HG02642 (cell line): ENCODE measurements at regions not wholly inside any gene's neighbourhood (a gene's known extent, or its start where the extent isn't known, plus 50 kb on each side); places are given as distances from the start of the nearest gene placed in this dataset.
A peak's percentile ranks its signal among the peaks of the same experiment; 100 is the strongest.
"Not testable (repeated sequence)": the region's sequence is repeated elsewhere in the genome, so short reads cannot be mapped to it uniquely, and the experiment has no call there.

Source experiments
- ATAC-seq: cut with Tn5 transposase; IDR thresholded peaks from one replicate; pipeline ENCODE4 v1.9.1; 2021; ENCODE audit warnings: mild to moderate bottlenecking; ENCODE audit not compliant: unreplicated experiment, poor library complexity

GRCh38 chrX:65888150-65888549, 151.7 kb downstream of the VSIG4 start:
- not testable (repeated sequence) for ATAC-seq

DNA sequence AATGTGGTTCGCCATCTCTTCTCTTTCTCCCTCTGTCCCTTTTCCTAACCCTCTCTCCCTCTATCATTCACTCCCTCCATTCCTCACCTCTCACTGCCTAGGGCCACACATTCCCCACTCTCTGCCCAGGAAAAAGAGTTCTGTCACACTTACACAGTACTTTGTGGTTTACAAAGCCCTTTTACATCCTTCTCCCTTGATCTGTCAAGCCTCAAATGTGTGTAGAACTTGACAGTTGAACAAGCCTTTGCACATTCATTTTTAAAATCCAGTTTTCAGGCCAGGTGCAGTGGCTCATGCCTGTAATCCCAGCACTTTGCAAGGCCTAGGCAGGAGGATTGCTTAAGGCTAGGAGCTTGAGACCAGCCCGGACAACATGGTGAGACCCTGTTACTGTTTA, 156.3 kb downstream of the VSIG4 start:
- ATAC-seq: no peak

DNA sequence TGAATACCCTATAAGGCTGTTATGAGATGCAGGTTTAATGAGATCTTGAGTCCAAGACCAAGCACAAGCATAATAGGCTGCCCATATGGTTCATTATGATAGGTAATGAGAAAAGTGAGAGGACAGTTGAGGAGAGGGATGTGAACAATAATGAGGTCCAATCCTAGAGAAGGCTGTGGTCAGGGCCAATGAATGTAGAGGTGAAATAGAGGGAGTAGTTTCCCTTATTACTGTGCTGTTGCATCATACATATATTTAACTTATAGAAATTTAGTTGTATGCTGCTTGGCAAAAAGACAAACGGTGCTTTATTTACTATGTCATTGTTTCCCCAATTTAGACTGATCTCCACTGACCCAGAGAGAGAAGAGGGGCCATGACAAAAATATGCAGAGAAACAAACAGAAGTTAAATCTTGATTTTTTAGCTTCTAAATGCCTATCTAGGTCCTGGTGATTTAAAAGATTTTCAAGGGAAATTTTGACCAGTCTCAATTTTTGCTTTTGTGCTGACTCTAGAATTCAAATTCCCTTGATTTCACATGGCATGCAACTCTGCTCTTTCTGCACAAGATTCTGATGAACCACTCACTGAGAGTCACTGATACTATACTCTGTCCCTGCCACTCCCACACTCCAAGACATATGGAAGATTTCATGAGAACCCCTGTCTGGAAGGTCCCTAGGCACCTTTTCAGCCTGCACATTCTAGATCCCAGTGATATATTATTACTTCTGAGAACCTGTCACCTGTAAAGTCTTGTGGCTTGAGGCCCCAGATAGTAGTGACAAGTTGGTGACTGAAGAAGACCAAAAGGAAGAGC, 159.7 kb downstream of the VSIG4 start:
- no peak for ATAC-seq

DNA sequence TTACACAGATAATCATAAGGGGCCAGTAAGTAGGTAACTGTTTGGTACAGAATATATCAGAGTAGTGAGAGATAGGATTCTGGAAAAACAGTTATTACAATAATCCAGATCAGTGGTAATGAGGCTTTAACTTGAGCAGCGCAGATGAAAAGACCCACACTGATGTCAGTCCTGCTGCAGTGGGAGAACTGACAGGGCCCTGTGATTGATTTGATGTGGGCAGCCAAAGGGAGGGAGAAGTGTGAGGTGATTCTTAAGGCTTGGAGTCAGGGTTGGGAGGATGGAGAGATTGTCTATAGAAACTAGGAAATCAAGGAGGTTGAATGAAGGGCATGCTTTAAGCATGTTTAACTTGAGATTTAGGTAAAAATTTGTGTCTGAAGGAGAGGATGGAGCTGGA, 161.4 kb downstream of the VSIG4 start:
- no peak for ATAC-seq

GRCh38 chrX:65877953-65878352, 161.9 kb downstream of the VSIG4 start:
- no peak for ATAC-seq

DNA sequence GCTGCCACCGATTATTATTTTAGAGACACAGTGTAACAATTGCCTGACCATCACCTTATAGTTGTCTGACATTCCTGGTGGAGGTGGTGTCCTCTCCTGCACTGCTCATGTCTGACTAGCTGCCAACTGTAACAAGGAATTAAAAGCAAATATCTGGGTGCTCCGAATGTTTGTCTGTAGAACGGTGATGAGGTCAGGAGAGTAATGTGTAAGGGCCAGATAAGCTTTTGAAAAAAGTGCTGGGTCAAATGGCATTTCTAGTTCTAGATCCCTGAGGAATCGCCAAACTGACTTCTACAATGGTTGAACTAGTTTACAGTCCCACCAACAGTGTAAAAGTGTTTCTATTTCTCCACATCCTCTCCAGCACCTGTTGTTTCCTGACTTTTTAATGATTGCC, 164.3 kb downstream of the VSIG4 start:
- not testable (repeated sequence) for ATAC-seq

- ATAC-seq: no peak
These were observed 165.1 kb downstream of the VSIG4 start for GRCh38 chrX:65874765-65875164.

DNA sequence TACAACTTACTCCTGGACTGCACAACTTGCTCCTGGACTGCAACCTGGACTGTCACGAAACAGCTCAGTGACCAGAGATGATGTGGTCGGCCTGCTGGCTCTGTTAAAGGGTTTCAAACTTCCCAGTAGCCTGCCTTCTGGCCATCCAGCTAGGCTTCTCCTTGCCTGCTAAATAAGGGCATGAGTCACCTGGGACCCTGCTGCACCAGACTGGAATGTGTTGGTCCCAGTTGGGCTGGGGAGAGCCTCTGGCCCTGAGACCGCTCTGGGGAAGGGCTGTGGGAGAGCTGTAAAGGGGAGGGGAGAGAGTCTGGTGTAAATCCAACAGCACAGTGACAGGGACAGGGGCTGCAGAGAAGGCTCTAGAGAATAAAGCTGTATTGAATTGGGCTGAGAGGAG, 165.8 kb downstream of the VSIG4 start:
- ATAC-seq: no peak

DNA sequence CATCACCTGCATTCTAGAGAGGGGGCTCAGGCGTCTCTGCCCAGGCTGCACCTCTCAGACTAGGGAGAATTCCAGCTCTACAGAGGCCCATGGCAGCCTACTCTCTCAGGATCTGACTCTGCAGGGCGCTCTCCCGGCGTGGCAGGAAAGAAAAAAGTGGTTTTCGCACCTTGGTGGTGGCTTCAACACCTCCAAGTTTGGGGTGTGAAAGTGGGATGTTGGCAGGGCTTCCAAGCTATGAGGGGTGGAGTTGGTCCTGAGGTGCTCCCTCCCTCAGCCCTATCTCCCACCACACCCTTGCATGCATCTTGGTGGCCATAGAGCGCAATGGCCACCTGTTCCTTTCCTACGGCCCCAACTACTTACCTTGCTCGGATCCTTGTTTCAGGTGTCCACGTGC, 166.5 kb downstream of the VSIG4 start:
- no peak for ATAC-seq

DNA sequence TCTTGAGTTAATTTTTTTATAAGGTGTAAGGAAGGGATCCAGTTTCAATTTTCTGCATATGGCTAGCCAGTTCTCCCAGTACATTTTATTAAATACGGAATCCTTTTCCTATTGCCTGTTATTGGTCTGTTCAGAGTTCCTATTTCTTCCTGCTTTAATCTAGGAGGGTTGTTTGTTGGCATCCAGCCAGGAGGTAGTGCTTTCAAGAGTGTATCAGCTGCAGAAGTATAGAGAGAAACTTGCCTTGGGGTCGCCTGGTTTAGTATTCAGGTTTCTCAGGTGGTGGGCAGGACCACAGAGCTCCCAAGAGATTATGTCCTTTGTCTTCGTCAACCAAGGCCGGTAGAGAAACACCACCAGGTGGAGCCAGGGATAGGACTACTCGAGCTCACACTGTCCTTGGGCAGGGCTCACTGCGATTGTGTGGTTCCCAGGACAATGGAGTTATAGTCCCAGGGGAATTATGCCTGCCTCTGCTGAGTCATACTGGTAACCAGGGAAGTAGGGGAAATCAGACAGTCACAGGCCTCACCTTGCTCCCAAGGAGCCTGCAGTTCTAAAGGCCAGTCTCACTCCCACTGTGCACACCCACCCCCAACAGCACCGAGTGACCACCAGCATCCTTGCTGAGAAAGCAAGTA, 168.1 kb downstream of the VSIG4 start:
- peak; percentile 90 for ATAC-seq

GRCh38 chrX:65870544-65870943, 169.3 kb downstream of the VSIG4 start:
- not testable (repeated sequence) for ATAC-seq

DNA sequence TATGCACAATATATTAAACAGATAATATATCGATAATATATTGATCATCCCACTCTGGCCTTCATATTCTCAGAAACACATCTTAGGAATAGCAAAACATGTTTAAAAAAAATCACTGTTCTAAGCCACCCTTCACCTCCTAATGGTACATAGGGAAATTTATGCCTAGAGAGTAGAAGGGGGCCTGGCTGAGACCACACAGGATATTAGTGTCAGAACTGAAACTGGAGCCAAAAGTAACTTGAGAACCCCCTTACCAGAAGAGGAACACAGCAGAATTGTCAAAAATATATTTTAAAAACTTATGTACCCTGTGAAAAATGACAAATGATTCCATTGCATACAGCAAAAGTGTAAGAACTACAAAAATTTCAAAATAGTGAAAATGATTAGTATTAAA, 173.1 kb downstream of the VSIG4 start:
- peak; percentile 49 for ATAC-seq

DNA sequence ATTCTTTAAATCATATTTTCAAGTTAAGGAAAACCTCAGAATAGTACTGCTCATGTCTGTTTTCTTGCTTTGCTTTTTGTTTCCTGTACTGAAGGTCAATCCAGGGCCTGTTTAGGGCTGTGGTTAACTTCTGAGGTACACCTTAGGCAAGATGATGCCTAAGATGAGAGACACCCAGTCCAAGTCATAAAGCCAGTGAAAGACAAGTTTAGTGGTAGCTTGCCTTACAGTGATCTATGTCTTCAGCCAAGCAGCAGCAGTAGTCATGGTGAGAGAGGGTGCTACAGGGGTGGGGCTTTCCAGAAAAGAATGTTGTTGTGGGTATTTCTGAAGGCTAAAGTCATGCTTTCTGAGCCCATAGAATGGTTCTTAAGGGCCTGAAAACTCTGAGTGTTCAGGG, 173.7 kb downstream of the VSIG4 start:
- peak; percentile 92 for ATAC-seq

- no peak for ATAC-seq
These were observed 177.2 kb downstream of the VSIG4 start for GRCh38 chrX:65862638-65863037.

GRCh38 chrX:65859299-65859698, 180.6 kb downstream of the VSIG4 start:
- ATAC-seq: no peak

DNA sequence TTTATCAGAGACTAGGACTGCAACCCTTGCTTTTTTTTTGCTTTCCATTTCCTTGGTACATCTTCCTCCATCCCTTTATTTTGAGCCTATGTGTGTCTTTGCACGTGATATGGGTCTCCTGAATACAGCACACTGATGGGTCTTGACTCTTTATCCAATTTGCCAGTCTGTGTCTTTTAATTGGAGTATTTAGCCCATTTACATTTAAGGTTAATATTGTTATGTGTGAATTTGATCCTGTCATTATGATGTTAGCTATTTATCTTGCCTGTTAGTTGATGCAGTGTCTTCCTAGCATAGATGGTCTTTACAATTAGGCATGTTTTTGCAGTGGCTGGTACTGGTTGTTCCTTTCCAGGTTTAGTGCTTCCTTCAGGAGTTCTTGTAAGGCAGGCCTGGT, 185.4 kb downstream of the VSIG4 start:
- ATAC-seq: not testable (repeated sequence)

DNA sequence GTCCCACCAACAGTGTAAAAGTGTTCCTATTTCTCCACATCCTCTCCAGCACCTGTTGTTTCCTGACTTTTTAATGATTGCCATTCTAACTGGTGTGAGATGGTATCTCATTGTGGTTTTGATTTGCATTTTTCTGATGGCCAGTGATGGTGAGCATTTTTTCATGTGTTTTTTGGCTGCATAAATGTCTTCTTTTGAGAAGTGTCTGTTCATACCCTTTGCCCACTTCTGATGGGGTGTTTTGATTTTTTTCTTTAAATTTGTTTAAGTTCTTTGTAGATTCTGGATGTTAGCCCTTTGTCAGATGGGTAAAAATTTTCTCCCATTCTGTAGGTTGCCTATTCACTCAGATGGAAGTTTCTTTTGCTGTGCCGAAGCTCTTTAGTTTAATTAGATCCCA, 183.9 kb downstream of the MSN start:
- ATAC-seq: not testable (repeated sequence)

DNA sequence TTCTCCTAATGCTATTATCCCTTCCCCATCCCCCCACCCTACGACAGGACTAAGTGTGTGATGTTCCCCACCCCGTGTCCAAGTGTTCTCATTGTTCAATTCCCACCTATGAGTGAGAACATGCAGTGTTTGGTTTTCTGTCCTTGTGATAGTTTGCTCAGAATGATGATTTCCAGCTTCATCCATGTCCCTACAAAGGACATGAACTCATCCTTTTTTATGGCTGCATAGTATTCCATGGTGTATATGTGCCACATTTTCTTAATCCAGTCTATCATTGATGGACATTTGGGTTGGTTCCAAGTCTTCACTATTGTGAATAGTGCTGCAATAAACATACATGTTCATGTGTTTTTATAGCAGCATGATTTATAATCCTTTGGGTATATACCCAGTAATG, 183.4 kb downstream of the MSN start:
- ATAC-seq: not testable (repeated sequence)

- no peak for ATAC-seq
These were observed 179.5 kb downstream of the MSN start for GRCh38 chrX:65846974-65847373.

GRCh38 chrX:65841263-65841662, 173.8 kb downstream of the MSN start:
- no peak for ATAC-seq

- ATAC-seq: no peak
These were observed 171.2 kb downstream of the MSN start for GRCh38 chrX:65838674-65839073.
